Trophoblast cell (in vitro differentiated cells and primary cell): ENCODE measurements at regions not wholly inside any gene's neighbourhood (a gene's known extent, or its start where the extent isn't known, plus 50 kb on each side); places are given as distances from the start of the nearest gene placed in this dataset.

Experiments used
- DNase-seq, 2 donors: peaks; one replicate each; pipeline ENCODE4 v3.0.0-alpha.2; 2016
- H2AFZ ChIP-seq: 2 replicates; pipeline ENCODE4 v1.6.1; 2013; ENCODE audit warnings: low read length, moderate library complexity, mild to moderate bottlenecking; ENCODE audit not compliant: insufficient read depth, poor library complexity
- H2AK5ac ChIP-seq: 2 replicates; pipeline ENCODE4 v1.6.1; 2013; ENCODE audit warnings: mild to moderate bottlenecking, low read length
- H2BK120ac ChIP-seq: 2 replicates; pipeline ENCODE4 v1.6.1; 2013; ENCODE audit warnings: low read length, mild to moderate bottlenecking, moderate library complexity; ENCODE audit not compliant: insufficient read depth, poor library complexity
- H2BK12ac ChIP-seq: 2 replicates; pipeline ENCODE4 v1.6.1; 2013; ENCODE audit warnings: mild to moderate bottlenecking, low read length, moderate library complexity
- H2BK5ac ChIP-seq: 2 replicates; pipeline ENCODE4 v1.6.1; 2013; ENCODE audit warnings: low read length, low read depth, moderate library complexity, mild to moderate bottlenecking; ENCODE audit not compliant: poor library complexity
- H3K14ac ChIP-seq: 2 replicates; pipeline ENCODE4 v1.6.1; 2013; ENCODE audit warnings: mild to moderate bottlenecking, low read length
- H3K18ac ChIP-seq: 2 replicates; pipeline ENCODE4 v1.6.1; 2013; ENCODE audit warnings: mild to moderate bottlenecking, low read length
- H3K23ac ChIP-seq: 2 replicates; pipeline ENCODE4 v1.6.1; 2013; ENCODE audit warnings: low read length
- H3K27ac ChIP-seq: 2 replicates; pipeline ENCODE4 v1.5.1; 2013; ENCODE audit warnings: low read depth, mild to moderate bottlenecking, inconsistent platforms, low read length, moderate library complexity
- H3K27me3 ChIP-seq: 2 replicates; pipeline ENCODE4 v1.6.1; 2013; ENCODE audit warnings: inconsistent platforms, mild to moderate bottlenecking, low read length, moderate library complexity; ENCODE audit not compliant: insufficient read depth
- H3K36me3 ChIP-seq, 2 experiments: 1 replicate in 1 of 2; 2 replicates in 1 of 2; pipeline ENCODE4 v1.6.1; 2013; ENCODE audit warnings: low read length in 2 of 2, mild to moderate bottlenecking in 2 of 2, moderate library complexity in 1 of 2; ENCODE audit not compliant: insufficient read depth in 2 of 2, control insufficient read depth in 1 of 2
- H3K4ac ChIP-seq: 2 replicates; pipeline ENCODE4 v1.6.1; 2013; ENCODE audit warnings: low read depth, mild to moderate bottlenecking, low read length, moderate library complexity
- H3K4me1 ChIP-seq, 2 experiments: 1 replicate in 1 of 2; 2 replicates in 1 of 2; pipeline ENCODE4 v1.6.1; 2013; ENCODE audit warnings: low read length in 2 of 2, mild to moderate bottlenecking in 2 of 2, moderate library complexity in 1 of 2; ENCODE audit not compliant: insufficient read depth in 2 of 2, control insufficient read depth in 1 of 2
- H3K4me2 ChIP-seq: 2 replicates; pipeline ENCODE4 v1.6.1; 2013; ENCODE audit warnings: inconsistent platforms, mild to moderate bottlenecking, low read length, moderate library complexity
- H3K4me3 ChIP-seq: 2 replicates; pipeline ENCODE4 v1.5.1; 2013; ENCODE audit warnings: mild to moderate bottlenecking, low read depth, low read length, inconsistent platforms
- H3K79me1 ChIP-seq: one replicate; pipeline ENCODE4 v1.6.1; 2013; ENCODE audit warnings: low read length
- H3K79me2 ChIP-seq: 2 replicates; pipeline ENCODE4 v1.6.1; 2013; ENCODE audit warnings: low read length, mild to moderate bottlenecking; ENCODE audit not compliant: control insufficient read depth, insufficient read depth, poor library complexity
- H3K9ac ChIP-seq: 2 replicates; pipeline ENCODE4 v1.6.1; 2013; ENCODE audit warnings: mild to moderate bottlenecking, low read length
- H3K9me3 ChIP-seq: 2 replicates; pipeline ENCODE4 v1.6.1; 2013; ENCODE audit warnings: low read depth, mild to moderate bottlenecking, control low read depth, inconsistent platforms, low read length; ENCODE audit not compliant: insufficient read depth
- H4K12ac ChIP-seq: 2 replicates; pipeline ENCODE4 v1.6.1; 2013; ENCODE audit warnings: low read depth, mild to moderate bottlenecking, low read length, moderate library complexity
- H4K8ac ChIP-seq: 2 replicates; pipeline ENCODE4 v1.6.1; 2013; ENCODE audit warnings: low read depth, mild to moderate bottlenecking, low read length, moderate library complexity
- H4K91ac ChIP-seq: one replicate; pipeline ENCODE4 v1.6.1; 2013; ENCODE audit warnings: low read depth, mild to moderate bottlenecking, low read length, moderate library complexity
- WGBS: extraction: QIAGEN DNeasy Blood & Tissue Kit; methylation state at CpG from one replicate; pipeline ENCODE4 v1.1.7; 2013; ENCODE audit warnings: missing lambda C conversion rate; ENCODE audit not compliant: insufficient read length, insufficient coverage; ENCODE audit errors: extremely low coverage; 5-methylcytosine and 5-hydroxymethylcytosine counted together

DNA sequence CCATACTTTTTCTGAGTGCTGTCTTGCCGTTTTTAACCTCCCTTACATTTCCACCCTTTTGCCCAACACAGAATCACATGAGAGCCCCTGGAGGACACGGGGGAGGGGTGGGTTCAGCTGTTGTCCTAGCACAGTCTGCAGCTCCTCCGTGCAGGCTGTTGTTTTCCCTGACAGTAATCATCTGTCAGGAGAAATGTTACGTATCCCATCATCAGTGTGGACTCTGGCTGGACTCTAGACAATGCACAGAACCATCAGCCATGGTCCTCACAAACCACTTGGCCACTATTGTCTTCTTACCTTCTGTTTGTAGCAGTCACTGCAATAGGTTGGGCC, 92.1 kb downstream of the RIN2 start:
- no CpG with 5 or more reads among the region's 4 CpGs for WGBS

DNA sequence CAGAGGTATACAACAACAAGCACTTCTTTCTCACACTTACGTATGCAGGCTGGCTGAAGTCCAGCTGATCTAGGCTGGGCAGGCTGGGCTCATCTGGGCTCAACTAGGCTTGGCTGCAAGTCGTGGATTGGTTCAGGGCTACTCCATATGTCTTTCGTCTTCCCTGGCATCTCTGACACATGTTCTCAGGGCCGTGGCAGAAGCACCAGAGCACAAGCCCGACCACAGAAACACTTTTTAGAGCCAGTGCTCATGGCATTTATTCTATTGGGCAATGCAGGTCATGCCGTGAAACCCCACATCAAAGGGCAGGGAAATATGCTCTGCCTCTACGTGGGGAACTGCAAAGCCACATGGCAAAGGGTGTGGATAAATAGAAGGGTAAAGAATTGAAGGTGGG, 93.8 kb downstream of the RIN2 start:
- Histone ChIP-seq H3K4ac (no peak overlapping the region), H2AFZ (no peak overlapping the region), H3K79me1 (peaks cover 2% of the 10 kb centered on the region), H3K9ac (no peak overlapping the region), H3K36me3 (no peaks in the 10 kb centered on the region), H3K27me3 (no peaks in the 10 kb centered on the region), H3K14ac (no peak overlapping the region), H4K91ac (no peak overlapping the region), H3K4me2 (no peak overlapping the region), H3K18ac (peak overlapping the region; percentile 17), H3K27ac (no peak overlapping the region), H2BK5ac (no peak overlapping the region), H3K79me2 (no peaks in the 10 kb centered on the region), H3K4me3 (no peak overlapping the region), H2AK5ac (no peak overlapping the region), H3K9me3 (no peaks in the 10 kb centered on the region), H3K4me1 (peaks cover 0 to 10% of the 10 kb centered on the region in 2 experiments), H4K12ac (no peak overlapping the region), H3K23ac (no peak overlapping the region), H2BK120ac (no peak overlapping the region), H4K8ac (no peak overlapping the region), H2BK12ac (no peak overlapping the region)
- WGBS, result no CpG with 5 or more reads among the region's 7 CpGs
- no peak for DNase-seq

More for the DNA sequence above, 92.1 kb downstream of the RIN2 start:
- Histone ChIP-seq H3K4me1 (peaks cover 0 to 10% of the 10 kb centered on the region in 2 experiments), H3K4ac (no peak overlapping the region), H2BK12ac (no peak overlapping the region), H3K27ac (peak overlapping the region; percentile 41), H2BK120ac (no peak overlapping the region), H4K91ac (no peak overlapping the region), H3K4me3 (no peak overlapping the region), H3K9ac (no peak overlapping the region), H2AK5ac (no peak overlapping the region), H3K4me2 (no peak overlapping the region), H3K79me2 (no peaks in the 10 kb centered on the region), H3K36me3 (no peaks in the 10 kb centered on the region), H3K18ac (no peak overlapping the region), H3K23ac (no peak overlapping the region), H2BK5ac (no peak overlapping the region), H4K8ac (no peak overlapping the region), H3K9me3 (no peaks in the 10 kb centered on the region), H4K12ac (no peak overlapping the region), H3K79me1 (peaks cover 2% of the 10 kb centered on the region), H2AFZ (no peak overlapping the region), H3K14ac (no peak overlapping the region), H3K27me3 (no peaks in the 10 kb centered on the region)
- no peak for DNase-seq

DNA sequence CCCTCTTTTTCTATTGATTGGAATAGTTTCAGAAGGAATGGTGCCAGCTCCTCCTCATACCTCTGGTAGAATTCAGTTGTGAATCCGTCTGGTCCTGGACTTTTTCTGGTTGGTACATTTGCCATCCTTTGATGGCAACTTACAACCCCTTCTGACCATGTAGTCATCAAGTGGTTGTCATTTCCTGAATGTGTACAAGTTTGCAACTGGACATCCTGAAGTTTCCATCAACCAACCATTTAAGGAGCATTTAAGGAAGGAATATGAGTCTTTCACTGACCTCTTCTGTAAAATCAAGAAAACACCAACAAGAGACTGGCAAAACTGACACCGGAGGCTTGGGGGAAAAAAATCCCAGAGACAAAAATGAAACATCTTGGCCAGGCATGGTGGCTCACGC, 97.4 kb downstream of the RIN2 start:
- H3K79me2 ChIP-seq, result no peaks in the 10 kb centered on the region
- H3K18ac ChIP-seq, result no peak overlapping the region
- no peaks in the 10 kb centered on the region for H3K9me3 ChIP-seq
- no peak overlapping the region for H4K91ac ChIP-seq
- H2AK5ac ChIP-seq, result no peak overlapping the region
- H3K14ac ChIP-seq, result no peak overlapping the region
- H4K8ac ChIP-seq, result no peak overlapping the region
- H3K9ac ChIP-seq, result no peak overlapping the region
- no peak overlapping the region for H2AFZ ChIP-seq
- no peak overlapping the region for H2BK5ac ChIP-seq
- H3K23ac ChIP-seq, result no peak overlapping the region
- no peak overlapping the region for H3K4me2 ChIP-seq
- no peak overlapping the region for H3K4ac ChIP-seq
- no peak overlapping the region for H4K12ac ChIP-seq
- H2BK120ac ChIP-seq, result no peak overlapping the region
- no peak overlapping the region for H3K27ac ChIP-seq
- DNase-seq, result no peak
- H3K4me1 ChIP-seq, result peaks cover 0 to under 1% of the 10 kb centered on the region in 2 experiments
- H3K36me3 ChIP-seq, result no peaks in the 10 kb centered on the region
- H3K4me3 ChIP-seq, result no peak overlapping the region
- H3K79me1 ChIP-seq, result no peaks in the 10 kb centered on the region
- no peak overlapping the region for H2BK12ac ChIP-seq
- WGBS, result no CpG with 5 or more reads among the region's 3 CpGs
- no peaks in the 10 kb centered on the region for H3K27me3 ChIP-seq

DNA sequence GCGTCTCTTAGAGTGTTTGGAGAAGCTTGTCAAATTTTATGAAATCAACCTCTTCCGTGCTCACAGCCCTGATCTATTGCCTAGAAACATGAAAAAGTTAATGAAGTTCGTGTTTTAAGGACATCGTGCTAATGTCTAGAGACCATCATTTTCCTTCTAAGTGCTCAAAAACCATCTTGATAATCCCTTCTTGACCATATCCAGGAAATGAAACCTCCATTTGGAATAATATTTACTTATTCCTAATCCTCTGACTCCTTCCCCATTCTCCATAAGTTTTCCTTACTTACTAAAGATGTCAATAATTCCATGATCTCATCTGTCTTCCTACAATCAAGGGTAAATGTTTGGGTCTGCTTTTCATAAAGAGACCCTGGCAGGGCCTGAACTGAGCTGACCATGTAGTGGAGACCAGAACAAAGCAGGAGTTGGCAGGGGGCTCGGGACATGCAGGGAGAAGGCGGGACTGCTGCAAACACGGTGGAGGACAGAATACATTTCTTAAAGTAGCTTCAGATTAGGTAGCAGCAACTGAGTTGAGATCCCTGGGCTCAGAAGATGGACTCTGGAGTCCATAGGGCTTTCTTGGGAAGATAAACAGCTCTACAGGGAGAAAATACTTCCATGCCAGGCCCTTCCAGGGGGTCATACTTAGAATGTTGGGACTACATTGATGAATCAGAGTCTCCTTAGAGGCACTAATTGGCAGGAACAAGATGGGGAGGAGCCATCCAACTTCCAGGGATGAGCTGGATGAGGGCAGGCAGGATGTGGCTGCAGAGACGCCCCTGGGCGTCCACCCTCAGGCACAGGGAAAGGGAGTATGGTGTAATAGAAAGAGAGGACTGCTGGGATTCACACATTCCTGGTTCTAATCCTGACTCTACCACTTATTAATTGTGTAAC, 100.7 kb downstream of the RIN2 start:
- Histone ChIP-seq H3K79me1 (no peaks in the 10 kb centered on the region), H2AFZ (no peak overlapping the region), H4K12ac (no peak overlapping the region), H3K36me3 (no peaks in the 10 kb centered on the region), H3K9ac (no peak overlapping the region), H3K4me1 (no peaks in the 10 kb centered on the region), H3K27ac (no peak overlapping the region), H3K79me2 (no peaks in the 10 kb centered on the region), H2BK120ac (no peak overlapping the region), H4K91ac (no peak overlapping the region), H3K18ac (no peak overlapping the region), H2BK5ac (no peak overlapping the region), H2AK5ac (no peak overlapping the region), H3K27me3 (no peaks in the 10 kb centered on the region), H3K9me3 (no peaks in the 10 kb centered on the region), H3K4me2 (no peak overlapping the region), H2BK12ac (no peak overlapping the region), H3K23ac (no peak overlapping the region), H4K8ac (no peak overlapping the region), H3K4ac (no peak overlapping the region), H3K4me3 (no peak overlapping the region), H3K14ac (no peak overlapping the region)
- WGBS, result no CpG with 5 or more reads among the region's 9 CpGs
- DNase-seq, result no peak
